Transverse colon (tissue), 4 donors: ENCODE measurements at regions not wholly inside any gene's neighbourhood (a gene's known extent, or its start where the extent isn't known, plus 50 kb on each side); places are given as distances from the start of the nearest gene placed in this dataset.

ENCODE experiments used
- EP300 ChIP-seq: sonication (generic); formaldehyde crosslinking; IDR thresholded peaks from one replicate; pipeline ENCODE4 v1.6.1; 2017; ENCODE audit warnings: antibody characterized with exemption, low read depth
- POLR2A ChIP-seq: fragments of 450-650 bp; IDR thresholded peaks from one replicate; pipeline ENCODE4 v1.6.1; 2016; ENCODE audit warnings: antibody characterized with exemption, mild to moderate bottlenecking, moderate library complexity
- POLR2AphosphoS5 ChIP-seq, 3 donors: sonication (generic); formaldehyde crosslinking; IDR thresholded peaks; one replicate each; pipeline ENCODE4 v1.6.1; 2016; ENCODE audit warnings: antibody characterized with exemption in 3 of 3
- TF ChIP-seq, protein P1 (sequence below), 5 experiments: fragments of 200-600 bp in 3 of 5; fragments of 450-650 bp in 2 of 5; sonication (generic) in 3 of 5; IDR thresholded peaks; 1 replicate in 2 of 5; 2 replicates in 3 of 5; pipeline ENCODE4 v1.5.1; 2016 to 2017; ENCODE audit warnings: antibody characterized with exemption in 5 of 5, inconsistent platforms in 3 of 5, mild to moderate bottlenecking in 2 of 5, moderate library complexity in 1 of 5

DNA sequence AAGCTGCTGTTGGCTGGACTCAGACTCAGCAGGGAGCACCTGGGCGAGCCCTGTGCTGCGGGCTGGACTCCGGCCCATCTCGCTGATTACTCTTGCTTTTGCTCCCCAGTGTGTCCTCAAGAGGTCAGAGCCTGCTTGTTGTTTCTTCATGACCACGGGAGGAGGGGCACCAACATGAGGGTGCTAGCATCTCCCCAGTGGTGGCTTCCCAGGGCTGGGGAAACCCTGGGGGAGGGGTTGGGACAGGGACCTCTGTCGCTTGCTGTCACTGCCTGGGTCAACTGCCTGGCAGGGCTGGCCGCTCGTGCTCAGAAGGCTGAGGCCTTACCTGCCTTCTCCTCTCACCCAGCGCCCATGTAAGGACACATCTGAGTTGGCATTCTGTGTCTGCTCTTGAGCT lies 152.3 kb upstream of the SHH start:
- TF ChIP-seq POLR2A (no peak), EP300 (no peak), POLR2AphosphoS5 (IDR thresholded peaks at IDR 0.05) (no peak)
- TF ChIP-seq, protein P1, sequence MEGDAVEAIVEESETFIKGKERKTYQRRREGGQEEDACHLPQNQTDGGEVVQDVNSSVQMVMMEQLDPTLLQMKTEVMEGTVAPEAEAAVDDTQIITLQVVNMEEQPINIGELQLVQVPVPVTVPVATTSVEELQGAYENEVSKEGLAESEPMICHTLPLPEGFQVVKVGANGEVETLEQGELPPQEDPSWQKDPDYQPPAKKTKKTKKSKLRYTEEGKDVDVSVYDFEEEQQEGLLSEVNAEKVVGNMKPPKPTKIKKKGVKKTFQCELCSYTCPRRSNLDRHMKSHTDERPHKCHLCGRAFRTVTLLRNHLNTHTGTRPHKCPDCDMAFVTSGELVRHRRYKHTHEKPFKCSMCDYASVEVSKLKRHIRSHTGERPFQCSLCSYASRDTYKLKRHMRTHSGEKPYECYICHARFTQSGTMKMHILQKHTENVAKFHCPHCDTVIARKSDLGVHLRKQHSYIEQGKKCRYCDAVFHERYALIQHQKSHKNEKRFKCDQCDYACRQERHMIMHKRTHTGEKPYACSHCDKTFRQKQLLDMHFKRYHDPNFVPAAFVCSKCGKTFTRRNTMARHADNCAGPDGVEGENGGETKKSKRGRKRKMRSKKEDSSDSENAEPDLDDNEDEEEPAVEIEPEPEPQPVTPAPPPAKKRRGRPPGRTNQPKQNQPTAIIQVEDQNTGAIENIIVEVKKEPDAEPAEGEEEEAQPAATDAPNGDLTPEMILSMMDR (IDR thresholded peaks at IDR 0.05), result no peak
